HK-2 (cell line): ENCODE measurements at regions not wholly inside any gene's neighbourhood (a gene's known extent, or its start where the extent isn't known, plus 50 kb on each side); places are given as distances from the start of the nearest gene placed in this dataset.
"Not testable (repeated sequence)": the region's sequence is repeated elsewhere in the genome, so short reads cannot be mapped to it uniquely, and the experiment has no call there.

Experiments
- DNase-seq: peaks from one replicate; pipeline ENCODE4 v3.0.0-alpha.2; 2018; ENCODE audit not compliant: unreplicated experiment

- DNase-seq = no peak
These were observed 108.6 kb upstream of the NR3C2 start for GRCh38 chr4:148550788-148551187.

- DNase-seq = no peak
These were observed 100.9 kb upstream of the NR3C2 start for GRCh38 chr4:148542922-148543623.

- DNase-seq = no peak
These were observed 98.6 kb upstream of the NR3C2 start for GRCh38 chr4:148540622-148541326.

- DNase-seq = no peak
These were observed 97.2 kb upstream of the NR3C2 start for GRCh38 chr4:148539387-148539786.

- DNase-seq = not testable (repeated sequence)
These were observed 91.6 kb upstream of the NR3C2 start for GRCh38 chr4:148533851-148534250.

- DNase-seq = peak; percentile 9
These were observed 87.9 kb upstream of the NR3C2 start for GRCh38 chr4:148530114-148530513.

- no peak for DNase-seq
These were observed 85.4 kb upstream of the NR3C2 start for GRCh38 chr4:148527571-148527970.

GRCh38 chr4:148522995-148523394 is 80.8 kb upstream of the NR3C2 start:
- no peak for DNase-seq

GRCh38 chr4:148515248-148515647 is 73.0 kb upstream of the NR3C2 start:
- DNase-seq = no peak

GRCh38 chr4:148514581-148514980 is 72.4 kb upstream of the NR3C2 start:
- DNase-seq = no peak

- DNase-seq = no peak
These were observed 71.8 kb upstream of the NR3C2 start for GRCh38 chr4:148514041-148514440.

- DNase-seq = no peak
These were observed 68.0 kb upstream of the NR3C2 start for GRCh38 chr4:148510211-148510610.

- DNase-seq = no peak
These were observed 61.5 kb upstream of the NR3C2 start for GRCh38 chr4:148503681-148504080.

- no peak for DNase-seq
These were observed 55.0 kb upstream of the NR3C2 start for GRCh38 chr4:148497258-148497657.

- no peak for DNase-seq
These were observed 53.2 kb upstream of the NR3C2 start for GRCh38 chr4:148495463-148495862.
